DND-41 (cell line): ENCODE measurements at regions not wholly inside any gene's neighbourhood (a gene's known extent, or its start where the extent isn't known, plus 50 kb on each side); places are given as distances from the start of the nearest gene placed in this dataset.

Experiments used
- ATAC-seq: fragments of 200-7000 bp; cut with Tn5 transposase; 3 replicates; pipeline ENCODE4 v1.9.1; 2021; ENCODE audit warnings: low read depth; ENCODE audit not compliant: insufficient read depth
- DNase-seq: peaks from one replicate; pipeline ENCODE4 v3.0.0-alpha.2; 2020
- H2AFZ ChIP-seq: 2 replicates; pipeline ENCODE4 v1.6.0; 2012; ENCODE audit warnings: low read depth, low read length
- H3K27ac ChIP-seq: 2 replicates; pipeline ENCODE4 v1.5.1; 2012; ENCODE audit warnings: low read length, inconsistent platforms
- H3K27me3 ChIP-seq: fragments of 200-600 bp; sonication (generic); 2 replicates; pipeline ENCODE4 v1.6.0; 2012; ENCODE audit warnings: low read length, mild to moderate bottlenecking, inconsistent platforms; ENCODE audit not compliant: insufficient read depth, poor library complexity
- H3K36me3 ChIP-seq: 2 replicates; pipeline ENCODE4 v1.5.1; 2012; ENCODE audit warnings: low read length, inconsistent platforms; ENCODE audit not compliant: insufficient read depth
- H3K4me1 ChIP-seq: 2 replicates; pipeline ENCODE4 v1.5.1; 2012; ENCODE audit warnings: mild to moderate bottlenecking, low read length; ENCODE audit not compliant: insufficient read depth
- H3K4me2 ChIP-seq: 2 replicates; pipeline ENCODE4 v1.6.0; 2012; ENCODE audit warnings: mild to moderate bottlenecking, moderate library complexity, low read length, inconsistent platforms; ENCODE audit not compliant: insufficient read depth
- H3K4me3 ChIP-seq, 2 experiments: fragments of 200-600 bp in 1 of 2; shearing (Covaris generic) in 1 of 2; 2 replicates each; pipeline ENCODE4 v1.5.1; 2012 to 2016; ENCODE audit warnings: inconsistent platforms in 2 of 2, low read length in 2 of 2, mild to moderate bottlenecking in 2 of 2, low read depth in 1 of 2, moderate library complexity in 1 of 2
- H3K79me2 ChIP-seq: 2 replicates; pipeline ENCODE4 v1.6.0; 2012; ENCODE audit warnings: low read length, inconsistent platforms; ENCODE audit not compliant: insufficient read depth
- H3K9ac ChIP-seq: 2 replicates; pipeline ENCODE4 v1.6.0; 2012; ENCODE audit warnings: low read depth, mild to moderate bottlenecking, inconsistent platforms, low read length, moderate library complexity
- H3K9me3 ChIP-seq: 2 replicates; pipeline ENCODE4 v1.5.1; 2012; ENCODE audit warnings: low read length, moderate library complexity, mild to moderate bottlenecking, inconsistent platforms; ENCODE audit not compliant: insufficient read depth, severe bottlenecking
- H4K20me1 ChIP-seq: 2 replicates; pipeline ENCODE4 v1.6.0; 2012; ENCODE audit warnings: low read length; ENCODE audit not compliant: insufficient read depth
- EZH2 ChIP-seq: IDR thresholded peaks from 3 replicates; pipeline ENCODE4 v1.6.1; 2012; ENCODE audit warnings: borderline replicate concordance, low read depth, mild to moderate bottlenecking, moderate library complexity, low read length, inconsistent platforms; ENCODE audit not compliant: severe bottlenecking
- TF ChIP-seq, protein P1 (sequence below): IDR thresholded peaks from 2 replicates; pipeline ENCODE4 v1.5.1; 2012; ENCODE audit warnings: borderline replicate concordance, low read length, moderate library complexity, mild to moderate bottlenecking; ENCODE audit not compliant: poor library complexity, severe bottlenecking; ENCODE audit errors: extremely low read depth

DNA sequence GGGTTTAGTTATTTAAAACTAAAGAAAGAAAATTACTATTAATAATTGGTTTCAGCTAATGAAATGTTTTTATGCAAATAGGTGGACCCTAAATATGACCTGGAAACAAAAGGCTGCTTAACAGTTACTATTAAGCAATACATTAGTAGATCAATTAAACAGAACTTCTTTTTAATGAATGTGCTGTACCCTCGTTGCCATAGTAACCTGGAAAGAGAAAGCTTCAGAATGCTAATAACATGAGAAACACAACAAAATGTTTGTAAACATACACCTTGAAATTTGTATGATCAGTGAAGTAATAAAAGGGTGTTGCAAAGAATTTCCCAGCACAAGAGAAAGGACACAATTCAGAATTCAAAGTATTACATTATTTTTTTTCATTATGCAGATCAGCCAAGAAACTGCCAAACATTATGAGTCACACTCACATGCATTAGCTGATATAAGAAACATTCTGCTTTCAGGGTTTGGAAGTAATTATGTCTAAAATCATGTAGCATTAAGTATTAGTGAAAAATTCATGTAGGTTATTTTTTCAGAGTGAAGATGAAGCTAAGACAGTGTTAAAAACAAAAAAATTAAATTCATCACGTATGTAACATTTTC, 348.3 kb downstream of the ISL1 start:
- TF ChIP-seq EZH2, result no peak
- TF ChIP-seq, protein P1, sequence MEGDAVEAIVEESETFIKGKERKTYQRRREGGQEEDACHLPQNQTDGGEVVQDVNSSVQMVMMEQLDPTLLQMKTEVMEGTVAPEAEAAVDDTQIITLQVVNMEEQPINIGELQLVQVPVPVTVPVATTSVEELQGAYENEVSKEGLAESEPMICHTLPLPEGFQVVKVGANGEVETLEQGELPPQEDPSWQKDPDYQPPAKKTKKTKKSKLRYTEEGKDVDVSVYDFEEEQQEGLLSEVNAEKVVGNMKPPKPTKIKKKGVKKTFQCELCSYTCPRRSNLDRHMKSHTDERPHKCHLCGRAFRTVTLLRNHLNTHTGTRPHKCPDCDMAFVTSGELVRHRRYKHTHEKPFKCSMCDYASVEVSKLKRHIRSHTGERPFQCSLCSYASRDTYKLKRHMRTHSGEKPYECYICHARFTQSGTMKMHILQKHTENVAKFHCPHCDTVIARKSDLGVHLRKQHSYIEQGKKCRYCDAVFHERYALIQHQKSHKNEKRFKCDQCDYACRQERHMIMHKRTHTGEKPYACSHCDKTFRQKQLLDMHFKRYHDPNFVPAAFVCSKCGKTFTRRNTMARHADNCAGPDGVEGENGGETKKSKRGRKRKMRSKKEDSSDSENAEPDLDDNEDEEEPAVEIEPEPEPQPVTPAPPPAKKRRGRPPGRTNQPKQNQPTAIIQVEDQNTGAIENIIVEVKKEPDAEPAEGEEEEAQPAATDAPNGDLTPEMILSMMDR, result no peak
- no peaks in the 10 kb centered on the region for H4K20me1 ChIP-seq
- H3K27ac ChIP-seq, result no peak overlapping the region
- no peak overlapping the region for H3K9ac ChIP-seq
- H3K4me2 ChIP-seq, result no peak overlapping the region
- no peaks in the 10 kb centered on the region for H3K36me3 ChIP-seq
- H3K4me3 ChIP-seq, result no peak overlapping the region
- DNase-seq (no peak), ATAC-seq (no peak)
- no peak overlapping the region for H2AFZ ChIP-seq
- H3K9me3 ChIP-seq, result no peaks in the 10 kb centered on the region
- H3K79me2 ChIP-seq, result no peaks in the 10 kb centered on the region
- no peaks in the 10 kb centered on the region for H3K4me1 ChIP-seq
- no peaks in the 10 kb centered on the region for H3K27me3 ChIP-seq

DNA sequence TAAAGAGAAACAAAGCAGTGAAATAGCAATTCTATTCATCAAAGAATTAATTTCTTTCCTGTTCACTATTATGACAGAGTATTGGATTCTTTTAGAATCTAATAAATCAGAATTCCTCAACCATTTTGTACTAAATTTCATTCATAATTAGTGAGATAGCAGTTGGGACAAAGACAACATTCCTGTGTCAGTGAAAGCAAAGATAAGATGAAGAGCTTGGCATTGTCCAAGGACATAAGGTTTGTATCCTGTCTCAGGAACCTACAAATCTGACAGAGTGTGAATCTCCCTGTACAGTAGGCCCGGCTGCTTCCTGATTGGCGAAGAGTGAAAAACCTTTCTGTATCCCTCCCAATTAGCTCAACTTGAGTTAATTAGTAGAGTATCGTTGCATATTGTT, 349.1 kb downstream of the ISL1 start:
- H3K79me2 ChIP-seq, result no peaks in the 10 kb centered on the region
- TF ChIP-seq EZH2, result no peak
- TF ChIP-seq, protein P1, result no peak
- no peaks in the 10 kb centered on the region for H3K9me3 ChIP-seq
- ATAC-seq (no peak), DNase-seq (no peak)
- no peak overlapping the region for H3K27ac ChIP-seq
- no peaks in the 10 kb centered on the region for H4K20me1 ChIP-seq
- H3K36me3 ChIP-seq, result no peaks in the 10 kb centered on the region
- no peak overlapping the region for H3K4me3 ChIP-seq
- H2AFZ ChIP-seq, result no peak overlapping the region
- no peak overlapping the region for H3K4me2 ChIP-seq
- H3K4me1 ChIP-seq, result no peaks in the 10 kb centered on the region
- H3K9ac ChIP-seq, result no peak overlapping the region
- H3K27me3 ChIP-seq, result no peaks in the 10 kb centered on the region

DNA sequence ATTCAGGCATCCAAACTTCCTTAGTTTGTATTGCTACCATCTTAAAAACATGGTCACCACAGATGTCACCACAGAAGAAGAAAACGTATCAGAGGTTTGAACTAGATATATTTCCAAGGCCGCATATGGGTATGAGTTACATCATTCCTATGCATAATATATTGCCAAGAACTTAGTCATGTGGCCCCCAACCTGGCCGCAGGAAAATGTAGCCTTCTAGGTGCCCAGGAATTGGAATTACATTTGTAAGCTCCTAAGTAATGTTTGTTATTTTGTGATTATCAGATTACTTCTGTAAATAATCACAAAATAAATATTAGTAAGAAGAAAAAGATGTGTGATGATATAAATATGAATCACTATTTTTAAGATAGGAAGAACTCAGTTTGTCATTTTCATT, 351.4 kb downstream of the ISL1 start:
- Histone ChIP-seq H3K9ac (no peak overlapping the region), H3K4me3 (no peak overlapping the region), H3K36me3 (no peaks in the 10 kb centered on the region), H3K4me1 (no peaks in the 10 kb centered on the region), H4K20me1 (no peaks in the 10 kb centered on the region), H3K27ac (no peak overlapping the region), H2AFZ (no peak overlapping the region), H3K9me3 (no peaks in the 10 kb centered on the region), H3K79me2 (no peaks in the 10 kb centered on the region), H3K27me3 (no peaks in the 10 kb centered on the region), H3K4me2 (no peak overlapping the region)
- no peak for DNase-seq
- no peak for ATAC-seq
- no peak for TF ChIP-seq EZH2
- TF ChIP-seq, protein P1, result no peak
